Smooth muscle cell (in vitro differentiated cells): ENCODE measurements at regions not wholly inside any gene's neighbourhood (a gene's known extent, or its start where the extent isn't known, plus 50 kb on each side); places are given as distances from the start of the nearest gene placed in this dataset.

Experiments
- DNase-seq: peaks from one replicate; lab custom pipeline; 2025; ENCODE audit not compliant: unreplicated experiment; lab: John Stamatoyannopoulos, UW
- H2AFZ ChIP-seq: fragments of 200-600 bp; sonication (generic); 2 replicates; pipeline ENCODE4 v1.6.0; 2016; ENCODE audit warnings: antibody characterized with exemption, low read depth, mild to moderate bottlenecking
- H3F3A ChIP-seq: fragments of 200-600 bp; sonication (generic); 2 replicates; pipeline ENCODE4 v1.6.0; 2017; ENCODE audit warnings: antibody characterized with exemption, low read depth
- H3K27ac ChIP-seq: fragments of 200-600 bp; sonication (generic); 2 replicates; pipeline ENCODE4 v1.5.1; 2016; ENCODE audit warnings: low read depth, mild to moderate bottlenecking
- H3K27me3 ChIP-seq: fragments of 200-600 bp; sonication (generic); 2 replicates; pipeline ENCODE4 v1.6.1; 2016; ENCODE audit warnings: low read depth, mild to moderate bottlenecking
- H3K36me3 ChIP-seq: fragments of 200-600 bp; sonication (generic); 2 replicates; pipeline ENCODE4 v1.5.1; 2016; ENCODE audit warnings: low read depth
- H3K4me1 ChIP-seq: fragments of 200-600 bp; sonication (generic); 2 replicates; pipeline ENCODE4 v1.5.1; 2016; ENCODE audit warnings: low read depth
- H3K4me2 ChIP-seq: fragments of 200-600 bp; sonication (generic); 2 replicates; pipeline ENCODE4 v1.6.0; 2016; ENCODE audit warnings: mild to moderate bottlenecking
- H3K4me3 ChIP-seq: fragments of 200-600 bp; sonication (generic); 2 replicates; pipeline ENCODE4 v1.5.1; 2016; ENCODE audit warnings: mild to moderate bottlenecking
- H3K79me2 ChIP-seq: fragments of 200-600 bp; sonication (generic); 2 replicates; pipeline ENCODE4 v1.6.0; 2016; ENCODE audit warnings: low read depth, mild to moderate bottlenecking
- H3K9ac ChIP-seq: fragments of 200-600 bp; sonication (generic); 2 replicates; pipeline ENCODE4 v1.6.0; 2016; ENCODE audit warnings: low read depth
- H3K9me3 ChIP-seq: fragments of 200-600 bp; sonication (generic); replicated peaks from 2 replicates; pipeline ENCODE4 v1.5.1; 2016; ENCODE audit warnings: low read depth
- H4K20me1 ChIP-seq: fragments of 200-600 bp; sonication (generic); 2 replicates; pipeline ENCODE4 v1.6.0; 2016; ENCODE audit warnings: low read depth
- WGBS: methylation state at CpG from one replicate; pipeline ENCODE4 v1.1.7; 2016; ENCODE audit warnings: low lambda C conversion rate; 5-methylcytosine and 5-hydroxymethylcytosine counted together
- TF ChIP-seq, protein P1 (sequence below): fragments of 200-600 bp; sonication (generic); IDR thresholded peaks from 2 replicates; pipeline ENCODE4 v1.5.1; 2017; ENCODE audit warnings: borderline replicate concordance, mild to moderate bottlenecking, antibody characterized with exemption; ENCODE audit not compliant: insufficient read depth, poor library complexity, severe bottlenecking

DNA sequence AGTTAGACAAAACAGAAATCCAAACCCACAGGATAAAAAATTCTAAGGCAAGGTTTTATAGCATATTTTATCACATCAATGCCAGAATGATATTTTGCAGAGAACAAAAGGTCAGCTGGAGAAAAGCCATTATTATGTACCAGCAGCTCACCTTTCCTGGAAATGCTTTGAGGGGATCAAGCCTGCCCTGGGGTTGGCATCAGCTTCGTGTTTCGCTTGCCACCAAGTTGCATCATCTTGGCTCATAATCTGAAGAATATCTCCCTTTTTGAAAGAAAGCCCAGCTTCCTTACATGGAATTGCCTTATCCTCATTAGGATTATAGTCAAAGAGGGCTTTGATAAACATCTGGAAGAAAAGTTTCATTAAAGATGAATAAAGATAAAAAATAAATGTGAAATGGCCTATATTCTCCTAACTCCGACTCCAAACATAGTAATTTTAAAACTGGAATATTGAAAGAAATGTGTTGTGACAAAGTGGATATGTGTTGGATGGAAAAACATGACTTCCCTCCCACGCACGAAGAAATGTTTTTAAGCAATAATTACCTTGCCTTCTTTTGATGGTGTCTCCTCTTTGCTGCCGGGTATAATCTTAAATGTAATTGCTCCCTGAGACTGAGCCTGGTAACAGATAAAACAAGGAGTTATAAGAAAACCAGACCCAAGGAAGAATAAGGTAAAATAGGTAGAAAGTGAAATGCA, 121.3 kb upstream of the ODAD2 start:
- H2AFZ ChIP-seq: no peak overlapping the region
- no peaks in the 10 kb centered on the region for H3K9me3 ChIP-seq
- 67% methylated on average over 6 of the region's 6 CpGs for WGBS
- no peaks in the 10 kb centered on the region for H3K27me3 ChIP-seq
- no peaks in the 10 kb centered on the region for H3K36me3 ChIP-seq
- H3K9ac ChIP-seq: no peak overlapping the region
- H3F3A ChIP-seq: no peaks in the 10 kb centered on the region
- no peak overlapping the region for H3K4me3 ChIP-seq
- H3K4me2 ChIP-seq: no peak overlapping the region
- DNase-seq: no peak
- no peaks in the 10 kb centered on the region for H3K79me2 ChIP-seq
- H3K27ac ChIP-seq: no peak overlapping the region
- H3K4me1 ChIP-seq: peaks cover 14% of the 10 kb centered on the region
- TF ChIP-seq, protein P1, sequence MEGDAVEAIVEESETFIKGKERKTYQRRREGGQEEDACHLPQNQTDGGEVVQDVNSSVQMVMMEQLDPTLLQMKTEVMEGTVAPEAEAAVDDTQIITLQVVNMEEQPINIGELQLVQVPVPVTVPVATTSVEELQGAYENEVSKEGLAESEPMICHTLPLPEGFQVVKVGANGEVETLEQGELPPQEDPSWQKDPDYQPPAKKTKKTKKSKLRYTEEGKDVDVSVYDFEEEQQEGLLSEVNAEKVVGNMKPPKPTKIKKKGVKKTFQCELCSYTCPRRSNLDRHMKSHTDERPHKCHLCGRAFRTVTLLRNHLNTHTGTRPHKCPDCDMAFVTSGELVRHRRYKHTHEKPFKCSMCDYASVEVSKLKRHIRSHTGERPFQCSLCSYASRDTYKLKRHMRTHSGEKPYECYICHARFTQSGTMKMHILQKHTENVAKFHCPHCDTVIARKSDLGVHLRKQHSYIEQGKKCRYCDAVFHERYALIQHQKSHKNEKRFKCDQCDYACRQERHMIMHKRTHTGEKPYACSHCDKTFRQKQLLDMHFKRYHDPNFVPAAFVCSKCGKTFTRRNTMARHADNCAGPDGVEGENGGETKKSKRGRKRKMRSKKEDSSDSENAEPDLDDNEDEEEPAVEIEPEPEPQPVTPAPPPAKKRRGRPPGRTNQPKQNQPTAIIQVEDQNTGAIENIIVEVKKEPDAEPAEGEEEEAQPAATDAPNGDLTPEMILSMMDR: no peak
- H4K20me1 ChIP-seq: no peaks in the 10 kb centered on the region

DNA sequence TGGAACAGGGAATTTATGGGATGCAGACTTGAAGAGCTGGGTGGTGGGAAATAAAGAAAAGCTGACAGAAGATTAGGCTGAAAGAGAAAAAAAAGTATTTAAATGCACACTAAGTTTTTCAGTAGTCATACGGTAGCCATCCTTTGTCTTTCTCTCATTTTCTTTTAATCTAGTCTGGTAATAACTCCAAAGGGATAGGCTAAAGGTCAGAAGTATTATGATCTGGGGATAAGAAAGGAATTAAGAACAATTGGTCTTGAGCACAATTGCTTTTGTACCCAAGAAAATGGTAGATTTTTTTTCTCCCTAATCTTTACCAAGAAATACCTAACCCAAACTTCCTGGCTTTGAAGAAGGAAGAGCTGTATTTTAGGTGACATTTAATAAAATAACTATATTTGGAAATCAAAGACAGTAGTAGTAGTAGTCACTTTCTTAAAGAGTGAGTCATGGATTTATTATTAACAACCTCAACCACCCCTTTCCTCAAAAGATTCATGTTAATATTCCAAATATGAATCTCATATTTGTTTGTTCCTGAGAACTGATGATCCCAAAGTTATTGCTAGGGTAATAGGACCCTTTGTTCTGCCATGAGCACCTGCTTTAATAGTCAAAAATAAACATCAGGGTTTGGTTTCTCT, 120.2 kb upstream of the ODAD2 start:
- 90% methylated on average over 1 of the region's 1 CpG for WGBS
- H3K27ac ChIP-seq: no peak overlapping the region
- no peak for DNase-seq

GRCh38 chr10:28113202-28113601, 114.3 kb upstream of the ODAD2 start:
- WGBS: 90% methylated on average over 3 of the region's 3 CpGs
- no peaks in the 10 kb centered on the region for H3K79me2 ChIP-seq

More for the DNA sequence above, 120.2 kb upstream of the ODAD2 start:
- Histone ChIP-seq H3K9ac (no peak overlapping the region), H3K4me2 (no peak overlapping the region), H4K20me1 (no peaks in the 10 kb centered on the region), H3F3A (no peaks in the 10 kb centered on the region), H3K27me3 (no peaks in the 10 kb centered on the region), H3K9me3 (no peaks in the 10 kb centered on the region), H3K79me2 (no peaks in the 10 kb centered on the region), H3K4me1 (peaks cover 14% of the 10 kb centered on the region), H3K4me3 (no peak overlapping the region), H3K36me3 (no peaks in the 10 kb centered on the region), H2AFZ (no peak overlapping the region)
- TF ChIP-seq, protein P1: no peak

More at GRCh38 chr10:28113202-28113601, 114.3 kb upstream of the ODAD2 start:
- H3K4me3 ChIP-seq: no peak overlapping the region
- no peak overlapping the region for H3K9ac ChIP-seq
- DNase-seq: no peak
- H3K36me3 ChIP-seq: no peaks in the 10 kb centered on the region
- no peak overlapping the region for H3K4me2 ChIP-seq
- H3K27ac ChIP-seq: no peak overlapping the region
- no peak overlapping the region for H2AFZ ChIP-seq
- H3K4me1 ChIP-seq: peaks cover 1% of the 10 kb centered on the region
- H3F3A ChIP-seq: no peaks in the 10 kb centered on the region
- H4K20me1 ChIP-seq: no peaks in the 10 kb centered on the region
- no peaks in the 10 kb centered on the region for H3K9me3 ChIP-seq
- TF ChIP-seq, protein P1: no peak
- H3K27me3 ChIP-seq: no peaks in the 10 kb centered on the region
